HEK293T (cell line): ENCODE measurements at regions not wholly inside any gene's neighbourhood (a gene's known extent, or its start where the extent isn't known, plus 50 kb on each side); places are given as distances from the start of the nearest gene placed in this dataset.

Experiments
- ARNT ChIP-seq: fragments of 450-650 bp; IDR thresholded peaks from 2 replicates; pipeline ENCODE4 v1.6.1; 2017; ENCODE audit warnings: mild to moderate bottlenecking
- FOXM1 ChIP-seq: fragments of 450-650 bp; IDR thresholded peaks from 2 replicates; pipeline ENCODE4 v1.6.1; 2017; ENCODE audit warnings: mild to moderate bottlenecking, borderline replicate concordance
- HDGF ChIP-seq: fragments of 450-650 bp; IDR thresholded peaks from 2 replicates; pipeline ENCODE4 v1.6.1; 2017; ENCODE audit warnings: antibody characterized with exemption, borderline replicate concordance
- L3MBTL2 ChIP-seq: fragments of 450-650 bp; conservative IDR thresholded peaks from 2 replicates; pipeline ENCODE4 v1.6.1; 2016; ENCODE audit warnings: mild to moderate bottlenecking
- LEF1 ChIP-seq: fragments of 450-650 bp; IDR thresholded peaks from 2 replicates; pipeline ENCODE4 v1.6.1; 2017; ENCODE audit warnings: mild to moderate bottlenecking, borderline replicate concordance
- NFRKB ChIP-seq: fragments of 450-650 bp; IDR thresholded peaks from 2 replicates; pipeline ENCODE4 v1.6.1; 2016; ENCODE audit warnings: mild to moderate bottlenecking, moderate library complexity
- SP1 ChIP-seq: fragments of 450-650 bp; IDR thresholded peaks from 2 replicates; pipeline ENCODE4 v1.6.1; 2017
- TARDBP ChIP-seq: fragments of 450-650 bp; IDR thresholded peaks from 2 replicates; pipeline ENCODE4 v1.6.1; 2016
- ZNF384 ChIP-seq: fragments of 450-650 bp; IDR thresholded peaks from 2 replicates; pipeline ENCODE4 v1.6.1; 2016
- TF ChIP-seq, protein P1 (sequence below): fragments of 450-650 bp; IDR thresholded peaks from 2 replicates; pipeline ENCODE4 v1.6.1; 2016

DNA sequence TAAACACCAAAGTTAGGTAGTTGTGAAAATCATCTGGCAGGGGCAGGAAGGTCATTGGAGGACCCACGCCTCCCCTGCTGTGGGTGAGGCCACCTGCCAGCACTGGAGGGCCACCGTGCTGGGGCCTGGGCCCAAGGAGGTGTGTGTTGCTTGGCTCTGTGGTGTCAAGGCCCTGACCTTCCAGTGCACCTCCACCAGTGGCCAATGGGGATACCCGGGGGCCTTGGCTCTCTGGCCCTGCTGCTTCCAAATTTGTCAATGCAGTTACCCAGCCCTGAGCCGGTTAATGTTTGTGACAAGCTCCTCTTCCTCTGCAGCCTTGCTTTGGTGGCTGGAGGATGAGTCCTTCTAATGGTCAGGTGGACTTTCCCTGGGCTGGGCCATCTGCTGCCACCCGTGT, 150.2 kb downstream of the KLF13 start:
- TF ChIP-seq, protein P1, sequence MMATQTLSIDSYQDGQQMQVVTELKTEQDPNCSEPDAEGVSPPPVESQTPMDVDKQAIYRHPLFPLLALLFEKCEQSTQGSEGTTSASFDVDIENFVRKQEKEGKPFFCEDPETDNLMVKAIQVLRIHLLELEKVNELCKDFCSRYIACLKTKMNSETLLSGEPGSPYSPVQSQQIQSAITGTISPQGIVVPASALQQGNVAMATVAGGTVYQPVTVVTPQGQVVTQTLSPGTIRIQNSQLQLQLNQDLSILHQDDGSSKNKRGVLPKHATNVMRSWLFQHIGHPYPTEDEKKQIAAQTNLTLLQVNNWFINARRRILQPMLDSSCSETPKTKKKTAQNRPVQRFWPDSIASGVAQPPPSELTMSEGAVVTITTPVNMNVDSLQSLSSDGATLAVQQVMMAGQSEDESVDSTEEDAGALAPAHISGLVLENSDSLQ = no peak
- TF ChIP-seq SP1 (no peak), TARDBP (no peak), NFRKB (no peak), LEF1 (no peak), FOXM1 (no peak), L3MBTL2 (no peak), ZNF384 (no peak), HDGF (no peak), ARNT (no peak)
